A549 (cell line): ENCODE measurements at regions not wholly inside any gene's neighbourhood (a gene's known extent, or its start where the extent isn't known, plus 50 kb on each side); places are given as distances from the start of the nearest gene placed in this dataset.

Experiments used
- CTCF ChIP-seq: fragments of >200 bp; sonication (Bioruptor Twin); formaldehyde crosslinking; IDR thresholded peaks from 3 replicates; pipeline ENCODE4 v1.5.1; 2016
- ELK1 ChIP-seq: fragments of 150-350 bp; IDR thresholded peaks from 2 replicates; pipeline ENCODE4 v1.6.1; 2014; ENCODE audit warnings: low read depth, mild to moderate bottlenecking, low read length
- EP300 ChIP-seq, 2 experiments: fragments of >200 bp; sonication (Bioruptor Twin); formaldehyde crosslinking; IDR thresholded peaks; 2 replicates in 1 of 2; 3 replicates in 1 of 2; pipeline ENCODE4 v1.6.1; 2016 to 2017
- NR3C1 ChIP-seq: fragments of >200 bp; sonication (Bioruptor Twin); formaldehyde crosslinking; IDR thresholded peaks from 3 replicates; pipeline ENCODE4 v1.6.1; 2017
- POLR2A ChIP-seq: IDR thresholded peaks from 2 replicates; pipeline ENCODE4 v1.6.1; 2012; ENCODE audit warnings: mild to moderate bottlenecking, low read length
- RAD21 ChIP-seq, 2 experiments: fragments of >200 bp in 1 of 2; sonication (Bioruptor Twin) in 1 of 2; formaldehyde crosslinking in 1 of 2; IDR thresholded peaks in 1 of 2; conservative IDR thresholded peaks in 1 of 2; 2 replicates in 1 of 2; 3 replicates in 1 of 2; pipeline ENCODE4 v1.6.1; 2012 to 2018; ENCODE audit warnings: inconsistent platforms in 1 of 2
- REST ChIP-seq: fragments of 200-600 bp; sonication (generic); IDR thresholded peaks from 2 replicates; pipeline ENCODE4 v1.6.1; 2016; ENCODE audit warnings: antibody characterized with exemption, mild to moderate bottlenecking, moderate library complexity
- RFX5 ChIP-seq: fragments of 450-650 bp; IDR thresholded peaks from 2 replicates; pipeline ENCODE4 v1.7.1; 2014; ENCODE audit warnings: antibody characterized with exemption, mild to moderate bottlenecking, moderate library complexity

- no peak for TF ChIP-seq CTCF
- no peak for TF ChIP-seq RFX5
- no peak for TF ChIP-seq NR3C1
- no peak for TF ChIP-seq RAD21 (conservative IDR thresholded peaks at IDR 0.05 in 1 of 2, IDR thresholded peaks at IDR 0.05 in 1 of 2)
- TF ChIP-seq POLR2A, result no peak
- no peak for TF ChIP-seq REST
- no peak for TF ChIP-seq ELK1
- TF ChIP-seq EP300 (IDR thresholded peaks at IDR 0.05), result no peak
These were observed 588.2 kb upstream of the NOVA1 start for GRCh38 chr14:27186048-27186447.
